Mesodermal cell (in vitro differentiated cells): ENCODE measurements at regions not wholly inside any gene's neighbourhood (a gene's known extent, or its start where the extent isn't known, plus 50 kb on each side); places are given as distances from the start of the nearest gene placed in this dataset.
"Not testable (repeated sequence)": the region's sequence is repeated elsewhere in the genome, so short reads cannot be mapped to it uniquely, and the experiment has no call there.

Source experiments
- H3K27ac ChIP-seq: 2 replicates; pipeline ENCODE4 v1.7.0; 2013; ENCODE audit warnings: mild to moderate bottlenecking, low read depth, low read length, moderate library complexity; ENCODE audit not compliant: severe bottlenecking
- H3K36me3 ChIP-seq: 2 replicates; pipeline ENCODE4 v1.7.1; 2013; ENCODE audit warnings: mild to moderate bottlenecking, low read length, moderate library complexity; ENCODE audit not compliant: control insufficient read depth, insufficient read depth
- H3K4me1 ChIP-seq: one replicate; pipeline ENCODE4 v1.7.1; 2013; ENCODE audit warnings: mild to moderate bottlenecking, low read length; ENCODE audit not compliant: insufficient read depth, control insufficient read depth, poor library complexity, severe bottlenecking
- H3K4me3 ChIP-seq: 2 replicates; pipeline ENCODE4 v1.7.0; 2013; ENCODE audit warnings: low read length, control low read depth, mild to moderate bottlenecking; ENCODE audit not compliant: insufficient read depth, poor library complexity, severe bottlenecking; ENCODE audit errors: extremely low read depth
- H3K9me3 ChIP-seq: 2 replicates; pipeline ENCODE4 v1.7.1; 2013; ENCODE audit warnings: mild to moderate bottlenecking, low read length, moderate library complexity; ENCODE audit not compliant: control insufficient read depth
- WGBS, 2 experiments: methylation state at CpG; one replicate each; pipeline ENCODE4 v1.1.5; 2013; ENCODE audit warnings: missing lambda C conversion rate in 2 of 2; ENCODE audit not compliant: insufficient coverage in 2 of 2; 5-methylcytosine and 5-hydroxymethylcytosine counted together

DNA sequence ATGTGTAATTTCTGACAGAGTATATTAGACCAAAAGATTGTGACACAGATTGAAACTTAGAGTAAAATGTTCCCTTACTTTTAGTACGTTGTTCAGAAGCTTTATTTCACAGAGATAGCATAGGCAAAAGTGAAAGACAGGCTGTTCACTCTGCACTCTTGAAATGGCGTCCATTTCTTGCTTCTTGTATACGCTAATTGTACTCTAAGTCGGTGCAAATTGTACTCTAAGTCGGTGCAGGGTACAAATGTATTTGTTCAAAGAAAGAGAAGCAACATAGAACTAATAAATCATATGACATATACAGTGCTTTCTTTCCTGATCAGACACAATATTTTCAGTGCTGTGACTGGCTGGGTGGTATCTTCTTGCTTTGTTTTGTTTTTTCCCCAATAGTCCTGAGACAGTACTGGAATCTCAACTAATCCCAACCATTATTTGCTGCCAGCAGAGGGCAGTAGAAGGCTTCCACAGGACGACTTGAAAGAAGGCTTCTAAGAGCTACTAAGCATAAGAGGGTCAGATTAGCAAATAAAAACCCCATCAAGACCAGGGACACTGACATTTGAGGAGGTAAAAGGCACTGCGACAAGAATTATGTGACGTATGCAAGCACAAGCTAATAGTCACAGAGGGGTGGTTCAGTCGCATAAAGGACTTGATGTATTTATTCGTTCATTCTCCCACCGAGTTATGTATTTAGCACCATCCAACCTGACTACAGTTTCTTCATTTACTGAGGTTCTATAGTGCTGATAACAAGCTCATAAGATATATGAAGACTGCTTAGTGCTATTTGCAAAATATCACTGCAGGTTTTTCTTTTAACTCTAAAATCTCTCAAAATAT is 831.8 kb downstream of the TAF11L14 start:
- Histone ChIP-seq H3K9me3 (no peaks in the 10 kb centered on the region), H3K36me3 (no peaks in the 10 kb centered on the region), H3K27ac (no peak overlapping the region), H3K4me1 (no peaks in the 10 kb centered on the region), H3K4me3 (no peak overlapping the region)
- WGBS, 2 experiments = 36 to 46% methylated on average over 5 to 7 of the region's 11 CpGs

DNA sequence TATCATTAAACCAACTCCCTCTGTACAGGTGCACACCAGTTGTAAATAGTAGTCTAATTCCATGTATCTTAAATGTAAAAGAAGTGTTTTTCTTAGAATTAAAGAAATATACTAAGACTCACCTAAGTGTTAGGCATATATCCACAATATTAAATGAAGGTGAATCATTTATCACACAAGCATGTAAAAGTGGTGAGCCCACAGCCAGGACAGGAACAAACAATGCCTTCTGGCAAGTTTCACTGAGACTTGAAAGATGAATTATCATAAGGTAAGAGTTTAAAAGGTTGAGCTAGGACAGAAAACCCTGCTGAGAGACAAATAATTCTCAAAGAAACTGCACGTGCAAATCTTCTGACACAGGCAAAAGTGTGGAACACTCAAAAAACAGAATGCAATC is 832.5 kb downstream of the TAF11L14 start:
- 67 to 85% methylated on average over 1 of the region's 1 CpG for WGBS, 2 experiments
- Histone ChIP-seq H3K4me1 (no peaks in the 10 kb centered on the region), H3K4me3 (no peak overlapping the region), H3K36me3 (no peaks in the 10 kb centered on the region), H3K27ac (no peak overlapping the region), H3K9me3 (no peaks in the 10 kb centered on the region)

DNA sequence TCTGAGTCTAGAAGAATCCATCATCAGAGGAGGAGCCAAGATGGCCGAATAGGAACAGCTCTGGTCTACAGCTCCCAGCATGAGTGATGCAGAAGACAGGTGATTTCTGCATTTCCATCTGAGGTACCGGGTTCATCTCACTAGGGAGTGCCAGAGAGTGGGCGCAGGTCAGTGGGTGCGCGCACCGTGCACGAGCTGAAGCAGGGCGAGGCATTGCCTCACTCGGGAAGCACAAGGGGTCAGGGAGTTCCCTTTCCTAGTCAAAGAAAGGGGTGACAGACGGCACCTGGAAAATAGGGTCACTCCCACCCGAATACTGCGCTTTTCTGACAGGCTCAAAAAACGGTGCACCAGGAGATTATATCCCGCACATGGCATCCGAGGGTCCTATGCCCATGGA is 837.5 kb downstream of the TAF11L14 start:
- WGBS, 2 experiments = 81 to 87% methylated on average over 4 to 7 of the region's 15 CpGs
- H3K9me3 ChIP-seq, H3K36me3 ChIP-seq, H3K27ac ChIP-seq, H3K4me3 ChIP-seq, H3K4me1 ChIP-seq: not testable (repeated sequence)

GRCh38 chr5:18483451-18483850 is 849.2 kb downstream of the TAF11L14 start:
- no peak overlapping the region for H3K27ac ChIP-seq
- H3K4me1 ChIP-seq = no peaks in the 10 kb centered on the region
- no peak overlapping the region for H3K4me3 ChIP-seq
- H3K9me3 ChIP-seq = no peaks in the 10 kb centered on the region
- no peaks in the 10 kb centered on the region for H3K36me3 ChIP-seq
- WGBS, 2 experiments = no CpG with 5 or more reads among the region's 3 CpGs

- Histone ChIP-seq H3K9me3 (no peaks in the 10 kb centered on the region), H3K27ac (peak overlapping the region; percentile 51), H3K36me3 (no peaks in the 10 kb centered on the region), H3K4me1 (no peaks in the 10 kb centered on the region), H3K4me3 (no peak overlapping the region)
- WGBS, 2 experiments = 83 to 96% methylated on average over 1 to 3 of the region's 4 CpGs
Measured at GRCh38 chr5:18487928-18488480, 853.7 kb downstream of the TAF11L14 start.

DNA sequence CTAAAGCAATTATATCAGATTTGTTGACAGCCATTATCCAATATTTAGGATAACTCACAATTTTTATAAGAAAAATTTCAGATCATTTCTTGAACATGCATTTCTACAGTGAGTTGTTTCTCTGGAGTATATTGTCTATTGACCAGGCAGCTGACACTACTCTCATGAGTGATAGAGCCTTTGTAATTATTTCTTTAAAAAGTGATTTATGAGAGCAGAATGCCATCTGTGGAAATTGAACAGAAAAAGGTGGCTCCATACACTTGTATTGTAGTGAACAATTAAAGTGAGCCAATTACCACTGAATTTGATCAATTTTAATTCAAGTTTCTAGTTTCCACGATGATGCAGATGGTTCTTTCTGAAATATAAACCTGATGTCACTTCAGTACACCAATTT is 855.4 kb downstream of the TAF11L14 start:
- Histone ChIP-seq H3K4me3 (no peak overlapping the region), H3K4me1 (no peaks in the 10 kb centered on the region), H3K27ac (no peak overlapping the region), H3K36me3 (no peaks in the 10 kb centered on the region), H3K9me3 (no peaks in the 10 kb centered on the region)
- WGBS, 2 experiments = 100% methylated on average over 1 of the region's 1 CpG

GRCh38 chr5:18491349-18491748 is 857.1 kb downstream of the TAF11L14 start:
- Histone ChIP-seq H3K4me3 (no peak overlapping the region), H3K27ac (no peak overlapping the region), H3K9me3 (peaks cover 7% of the 10 kb centered on the region), H3K36me3 (no peaks in the 10 kb centered on the region), H3K4me1 (no peaks in the 10 kb centered on the region)
- 87 to 100% methylated on average over 1 of the region's 1 CpG for WGBS, 2 experiments

DNA sequence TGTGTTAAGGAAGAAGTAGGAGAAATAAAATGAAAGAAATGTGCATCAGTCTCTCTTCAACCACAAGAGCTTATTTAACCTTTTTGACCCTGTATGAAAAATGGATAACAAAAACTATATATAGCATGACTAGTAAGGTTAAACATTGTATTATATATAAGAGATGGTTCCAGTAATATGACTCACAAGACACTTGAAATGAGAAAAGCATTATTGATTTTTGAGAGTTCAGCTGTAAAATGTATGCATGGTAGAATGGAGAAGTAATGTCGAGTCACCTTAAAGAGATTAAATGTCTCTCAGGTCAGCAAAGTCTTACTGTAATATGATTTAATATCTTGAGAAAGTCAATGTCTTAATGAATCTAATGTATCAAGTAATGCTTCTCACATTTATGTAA is 860.9 kb downstream of the TAF11L14 start:
- no peak overlapping the region for H3K4me3 ChIP-seq
- WGBS, 2 experiments = no CpG with 5 or more reads among the region's 1 CpG
- peaks cover 8% of the 10 kb centered on the region for H3K9me3 ChIP-seq
- H3K36me3 ChIP-seq = no peaks in the 10 kb centered on the region
- H3K4me1 ChIP-seq = no peaks in the 10 kb centered on the region
- no peak overlapping the region for H3K27ac ChIP-seq

DNA sequence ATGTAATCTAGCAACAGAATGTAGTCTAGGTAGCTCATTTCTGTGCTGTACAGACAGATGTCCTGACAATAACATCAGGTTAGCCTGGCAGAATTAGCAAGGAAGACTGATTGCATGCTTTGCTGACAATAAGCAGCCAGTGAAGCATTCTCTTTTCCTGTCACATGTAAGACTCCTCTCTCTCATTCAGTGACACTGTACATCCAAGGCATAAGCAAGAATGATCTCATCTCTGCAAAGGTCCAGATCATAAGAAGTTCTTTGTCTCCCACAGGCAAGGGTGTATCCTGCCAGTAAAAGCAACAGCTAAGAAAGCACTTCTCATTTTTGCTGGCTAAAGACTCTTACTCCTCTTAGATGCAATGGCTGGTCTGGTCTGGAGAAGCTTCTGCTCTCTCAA is 861.8 kb downstream of the TAF11L14 start:
- Histone ChIP-seq H3K36me3 (no peaks in the 10 kb centered on the region), H3K4me1 (no peaks in the 10 kb centered on the region)

GRCh38 chr5:18497089-18497488 is 862.8 kb downstream of the TAF11L14 start:
- no peaks in the 10 kb centered on the region for H3K36me3 ChIP-seq
- H3K27ac ChIP-seq = no peak overlapping the region
- peaks cover 8% of the 10 kb centered on the region for H3K9me3 ChIP-seq
- H3K4me3 ChIP-seq = no peak overlapping the region
- no peaks in the 10 kb centered on the region for H3K4me1 ChIP-seq
- WGBS, 2 experiments = 80% methylated on average over 1 of the region's 2 CpGs; no CpG with 5 or more reads in 1 of the 2 experiments

More for the DNA sequence above, 861.8 kb downstream of the TAF11L14 start:
- Histone ChIP-seq H3K4me3 (no peak overlapping the region), H3K27ac (no peak overlapping the region), H3K9me3 (peaks cover 8% of the 10 kb centered on the region)

DNA sequence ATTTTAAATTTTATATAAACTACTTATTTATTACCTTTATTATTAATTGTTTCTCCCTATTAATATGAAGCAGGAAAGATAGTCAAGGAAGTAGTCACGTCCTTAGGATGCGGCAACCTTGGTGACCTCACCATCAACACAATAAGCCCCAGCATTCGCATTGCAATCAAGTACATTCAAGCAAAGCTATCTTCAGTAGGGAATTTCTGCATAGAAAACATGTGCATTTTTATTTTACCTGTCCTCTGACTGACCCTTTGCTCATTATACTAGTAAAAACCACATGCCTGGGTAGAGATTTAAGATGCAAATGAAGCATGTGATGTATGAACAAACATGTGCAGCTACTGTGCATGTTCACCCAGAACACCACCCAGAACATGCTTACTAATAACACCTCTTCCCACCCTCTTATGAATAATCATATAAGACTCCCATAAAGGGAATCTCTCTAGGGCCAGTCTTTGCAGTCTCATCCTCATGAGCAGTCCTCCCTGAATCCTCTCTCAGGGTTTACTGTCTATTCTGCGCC is 869.6 kb downstream of the TAF11L14 start:
- 77% methylated on average over 3 of the region's 4 CpGs; no CpG with 5 or more reads in 1 of the 2 experiments for WGBS, 2 experiments

More for the DNA sequence above, 869.6 kb downstream of the TAF11L14 start:
- Histone ChIP-seq H3K4me1 (no peaks in the 10 kb centered on the region), H3K36me3 (no peaks in the 10 kb centered on the region), H3K9me3 (no peaks in the 10 kb centered on the region), H3K4me3 (no peak overlapping the region), H3K27ac (no peak overlapping the region)
